H9 (cell line): ENCODE measurements at regions not wholly inside any gene's neighbourhood (a gene's known extent, or its start where the extent isn't known, plus 50 kb on each side); places are given as distances from the start of the nearest gene placed in this dataset.

Experiments
- DNase-seq: peaks from one replicate; pipeline ENCODE4 v3.0.0-alpha.2; 2017
- H2AFZ ChIP-seq: one replicate; pipeline ENCODE4 v1.6.1; 2013; ENCODE audit warnings: mild to moderate bottlenecking, low read length, control low read depth, moderate library complexity
- H2AK5ac ChIP-seq: 2 replicates; pipeline ENCODE4 v1.6.1; 2013; ENCODE audit warnings: low read length, control low read depth, mixed read lengths; ENCODE audit not compliant: insufficient read length
- H2BK120ac ChIP-seq: one replicate; pipeline ENCODE4 v1.6.1; 2013; ENCODE audit warnings: low read depth, mild to moderate bottlenecking, low read length, control low read depth, inconsistent platforms; ENCODE audit not compliant: poor library complexity, severe bottlenecking
- H2BK12ac ChIP-seq: 2 replicates; pipeline ENCODE4 v1.6.1; 2013; ENCODE audit warnings: low read length, control low read depth, mixed read lengths, low read depth; ENCODE audit not compliant: insufficient read length
- H2BK15ac ChIP-seq: 2 replicates; pipeline ENCODE4 v1.6.1; 2013; ENCODE audit warnings: low read depth, low read length, control low read depth
- H2BK20ac ChIP-seq: one replicate; pipeline ENCODE4 v1.6.1; 2013; ENCODE audit warnings: low read depth, mild to moderate bottlenecking, low read length, control low read depth, inconsistent platforms; ENCODE audit not compliant: poor library complexity, severe bottlenecking
- H2BK5ac ChIP-seq: 2 replicates; pipeline ENCODE4 v1.6.1; 2013; ENCODE audit warnings: low read length, control low read depth, mixed read lengths; ENCODE audit not compliant: insufficient read length
- H3K14ac ChIP-seq: 2 replicates; pipeline ENCODE4 v1.6.1; 2013; ENCODE audit warnings: low read length, control low read depth; ENCODE audit not compliant: insufficient read depth
- H3K18ac ChIP-seq: 2 replicates; pipeline ENCODE4 v1.6.1; 2013; ENCODE audit warnings: low read depth, mild to moderate bottlenecking, mixed read lengths, low read length, control low read depth; ENCODE audit not compliant: insufficient read length
- H3K23ac ChIP-seq: 2 replicates; pipeline ENCODE4 v1.6.1; 2013; ENCODE audit warnings: low read length, control low read depth, mixed read lengths, low read depth; ENCODE audit not compliant: insufficient read length
- H3K23me2 ChIP-seq: 2 replicates; pipeline ENCODE4 v1.6.1; 2013; ENCODE audit warnings: low read depth, mild to moderate bottlenecking, mixed read lengths, low read length, control low read depth; ENCODE audit not compliant: insufficient read length, poor library complexity, severe bottlenecking
- H3K27ac ChIP-seq: 2 replicates; pipeline ENCODE4 v1.5.1; 2013; ENCODE audit warnings: low read length, control low read depth, mixed read lengths, low read depth; ENCODE audit not compliant: insufficient read length
- H3K27me3 ChIP-seq: 2 replicates; pipeline ENCODE4 v1.6.1; 2013; ENCODE audit warnings: low read length, control low read depth, inconsistent platforms; ENCODE audit not compliant: insufficient read depth
- H3K4ac ChIP-seq: 2 replicates; pipeline ENCODE4 v1.6.1; 2013; ENCODE audit warnings: low read depth, mild to moderate bottlenecking, control low read depth, inconsistent platforms, low read length, moderate library complexity
- H3K4me1 ChIP-seq: 2 replicates; pipeline ENCODE4 v1.6.1; 2013; ENCODE audit warnings: low read length, control low read depth, inconsistent platforms; ENCODE audit not compliant: insufficient read depth
- H3K4me2 ChIP-seq: 2 replicates; pipeline ENCODE4 v1.6.1; 2013; ENCODE audit warnings: low read length, control low read depth, mixed read lengths; ENCODE audit not compliant: insufficient read length, insufficient read depth
- H3K56ac ChIP-seq: 2 replicates; pipeline ENCODE4 v1.6.1; 2013; ENCODE audit warnings: low read depth, mild to moderate bottlenecking, mixed read lengths, low read length, control low read depth; ENCODE audit not compliant: insufficient read length
- H3K79me1 ChIP-seq: 2 replicates; pipeline ENCODE4 v1.6.1; 2013; ENCODE audit warnings: low read depth, mild to moderate bottlenecking, moderate library complexity, low read length, control low read depth, inconsistent platforms; ENCODE audit not compliant: insufficient read depth, poor library complexity, severe bottlenecking
- H3K79me2 ChIP-seq: 2 replicates; pipeline ENCODE4 v1.6.1; 2013; ENCODE audit warnings: low read length, control low read depth, inconsistent platforms; ENCODE audit not compliant: insufficient read depth
- H3K9ac ChIP-seq: 2 replicates; pipeline ENCODE4 v1.6.1; 2013; ENCODE audit warnings: low read length, control low read depth, mixed read lengths; ENCODE audit not compliant: insufficient read length; ENCODE audit errors: extremely low read depth
- H3K9me3 ChIP-seq: one replicate; pipeline ENCODE4 v1.6.1; 2013; ENCODE audit warnings: low read depth, low read length, inconsistent platforms; ENCODE audit not compliant: control insufficient read depth
- H3T11ph ChIP-seq: one replicate; pipeline ENCODE4 v1.6.1; 2013; ENCODE audit warnings: mild to moderate bottlenecking, low read length, control low read depth, inconsistent platforms
- H4K20me1 ChIP-seq: one replicate; pipeline ENCODE4 v1.6.1; 2013; ENCODE audit not compliant: control insufficient read depth, insufficient read length, insufficient read depth
- H4K5ac ChIP-seq: 2 replicates; pipeline ENCODE4 v1.6.1; 2013; ENCODE audit warnings: low read depth, mild to moderate bottlenecking, mixed read lengths, low read length, control low read depth; ENCODE audit not compliant: insufficient read length
- H4K8ac ChIP-seq: replicated peaks from 2 replicates; pipeline ENCODE4 v1.6.1; 2013; ENCODE audit warnings: low read length, control low read depth, mixed read lengths, low read depth; ENCODE audit not compliant: insufficient read length
- H4K91ac ChIP-seq: 2 replicates; pipeline ENCODE4 v1.6.1; 2013; ENCODE audit warnings: low read depth, mild to moderate bottlenecking, moderate library complexity, mixed read lengths, low read length, control low read depth; ENCODE audit not compliant: insufficient read length
- H3K27ac Mint-ChIP-seq, 3 experiments: 2 replicates in 2 of 3; 3 replicates in 1 of 3; pipeline ENCODE4 v1.8.0; 2020 to 2021; ENCODE audit warnings: mixed read lengths in 3 of 3, mild to moderate bottlenecking in 1 of 3, moderate library complexity in 1 of 3
- H3K27me3 Mint-ChIP-seq: 2 replicates; pipeline ENCODE4 v1.8.0; 2021; ENCODE audit warnings: low read depth, mild to moderate bottlenecking, moderate library complexity, mixed read lengths
- H3K36me3 Mint-ChIP-seq, 3 experiments: 2 replicates in 2 of 3; 3 replicates in 1 of 3; pipeline ENCODE4 v1.8.0; 2020 to 2021; ENCODE audit warnings: low read depth in 3 of 3, mixed read lengths in 3 of 3; ENCODE audit not compliant: insufficient read depth in 1 of 3
- H3K4me1 Mint-ChIP-seq, 2 experiments: 2 replicates each; pipeline ENCODE4 v1.8.0; 2020; ENCODE audit warnings: mixed read lengths in 2 of 2
- H3K4me3 Mint-ChIP-seq, 2 experiments: 2 replicates in 1 of 2; 3 replicates in 1 of 2; pipeline ENCODE4 v1.8.0; 2020 to 2021; ENCODE audit warnings: mild to moderate bottlenecking in 2 of 2, mixed read lengths in 2 of 2, moderate library complexity in 1 of 2
- H3K9me3 Mint-ChIP-seq, 2 experiments: 2 replicates in 1 of 2; 3 replicates in 1 of 2; pipeline ENCODE4 v1.8.0; 2020; ENCODE audit warnings: mild to moderate bottlenecking in 2 of 2, mixed read lengths in 2 of 2, moderate library complexity in 1 of 2
- TF ChIP-seq, protein P1 (sequence below): fragments of 200-600 bp; sonication (generic); conservative IDR thresholded peaks from 3 replicates; pipeline ENCODE4 v1.8.0; 2021; ENCODE audit warnings: antibody characterized with exemption, mild to moderate bottlenecking

DNA sequence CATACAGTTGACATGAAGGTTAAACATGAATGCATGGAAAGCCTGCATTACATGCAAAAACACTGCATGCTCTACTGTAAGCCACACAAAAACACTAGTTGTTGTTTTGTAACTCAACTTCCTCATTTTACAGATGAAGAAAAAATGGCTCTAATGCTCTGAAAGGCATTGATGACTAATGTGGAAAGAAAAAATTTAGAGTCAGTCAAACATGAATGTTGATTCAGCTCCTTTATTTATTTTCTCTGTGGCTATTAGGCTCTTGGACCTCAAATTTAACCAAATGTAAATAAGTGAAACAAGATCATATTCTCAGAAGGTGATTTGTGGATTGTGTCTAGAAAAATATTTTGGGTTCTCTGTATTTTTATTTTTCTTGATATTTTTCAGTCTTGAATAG is 336.7 kb upstream of the ZNF717 start:
- no peak overlapping the region for H2AFZ ChIP-seq
- TF ChIP-seq, protein P1, sequence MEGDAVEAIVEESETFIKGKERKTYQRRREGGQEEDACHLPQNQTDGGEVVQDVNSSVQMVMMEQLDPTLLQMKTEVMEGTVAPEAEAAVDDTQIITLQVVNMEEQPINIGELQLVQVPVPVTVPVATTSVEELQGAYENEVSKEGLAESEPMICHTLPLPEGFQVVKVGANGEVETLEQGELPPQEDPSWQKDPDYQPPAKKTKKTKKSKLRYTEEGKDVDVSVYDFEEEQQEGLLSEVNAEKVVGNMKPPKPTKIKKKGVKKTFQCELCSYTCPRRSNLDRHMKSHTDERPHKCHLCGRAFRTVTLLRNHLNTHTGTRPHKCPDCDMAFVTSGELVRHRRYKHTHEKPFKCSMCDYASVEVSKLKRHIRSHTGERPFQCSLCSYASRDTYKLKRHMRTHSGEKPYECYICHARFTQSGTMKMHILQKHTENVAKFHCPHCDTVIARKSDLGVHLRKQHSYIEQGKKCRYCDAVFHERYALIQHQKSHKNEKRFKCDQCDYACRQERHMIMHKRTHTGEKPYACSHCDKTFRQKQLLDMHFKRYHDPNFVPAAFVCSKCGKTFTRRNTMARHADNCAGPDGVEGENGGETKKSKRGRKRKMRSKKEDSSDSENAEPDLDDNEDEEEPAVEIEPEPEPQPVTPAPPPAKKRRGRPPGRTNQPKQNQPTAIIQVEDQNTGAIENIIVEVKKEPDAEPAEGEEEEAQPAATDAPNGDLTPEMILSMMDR, result no peak

More for the DNA sequence above, 336.7 kb upstream of the ZNF717 start:
- H4K8ac ChIP-seq, result no peak overlapping the region
- H3K4ac ChIP-seq, result no peak overlapping the region
- no peak overlapping the region for H3K18ac ChIP-seq
- H2BK12ac ChIP-seq, result no peak overlapping the region
- no peaks in the 10 kb centered on the region for H3K23me2 ChIP-seq
- no peaks in the 10 kb centered on the region for H3K4me1 Mint-ChIP-seq
- H2BK120ac ChIP-seq, result no peak overlapping the region
- no peak for DNase-seq
- no peaks in the 10 kb centered on the region for H3K27me3 Mint-ChIP-seq
- no peak overlapping the region for H3T11ph ChIP-seq
- no peak overlapping the region for H3K4me2 ChIP-seq
- H3K79me1 ChIP-seq, result no peaks in the 10 kb centered on the region
- no peaks in the 10 kb centered on the region for H4K20me1 ChIP-seq
- H2BK5ac ChIP-seq, result no peak overlapping the region
- H2BK15ac ChIP-seq, result no peak overlapping the region
- H3K4me1 ChIP-seq, result no peaks in the 10 kb centered on the region
- H3K27ac ChIP-seq, result no peak overlapping the region
- H3K9me3 Mint-ChIP-seq, result no peaks in the 10 kb centered on the region
- no peak overlapping the region for H2AK5ac ChIP-seq
- no peak overlapping the region for H3K27ac Mint-ChIP-seq
- H4K5ac ChIP-seq, result no peak overlapping the region
- no peak overlapping the region for H3K9ac ChIP-seq
- no peaks in the 10 kb centered on the region for H3K36me3 Mint-ChIP-seq
- no peaks in the 10 kb centered on the region for H3K79me2 ChIP-seq
- no peak overlapping the region for H3K56ac ChIP-seq
- no peak overlapping the region for H4K91ac ChIP-seq
- no peaks in the 10 kb centered on the region for H3K27me3 ChIP-seq
- H2BK20ac ChIP-seq, result no peak overlapping the region
- H3K14ac ChIP-seq, result no peak overlapping the region
- no peak overlapping the region for H3K23ac ChIP-seq
- H3K9me3 ChIP-seq, result no peaks in the 10 kb centered on the region
- H3K4me3 Mint-ChIP-seq, result no peak overlapping the region
